ENCODE measurements at regions not wholly inside any gene's neighbourhood (a gene's known extent, or its start where the extent isn't known, plus 50 kb on each side); places are given as distances from the start of the nearest gene placed in this dataset.

DNA sequence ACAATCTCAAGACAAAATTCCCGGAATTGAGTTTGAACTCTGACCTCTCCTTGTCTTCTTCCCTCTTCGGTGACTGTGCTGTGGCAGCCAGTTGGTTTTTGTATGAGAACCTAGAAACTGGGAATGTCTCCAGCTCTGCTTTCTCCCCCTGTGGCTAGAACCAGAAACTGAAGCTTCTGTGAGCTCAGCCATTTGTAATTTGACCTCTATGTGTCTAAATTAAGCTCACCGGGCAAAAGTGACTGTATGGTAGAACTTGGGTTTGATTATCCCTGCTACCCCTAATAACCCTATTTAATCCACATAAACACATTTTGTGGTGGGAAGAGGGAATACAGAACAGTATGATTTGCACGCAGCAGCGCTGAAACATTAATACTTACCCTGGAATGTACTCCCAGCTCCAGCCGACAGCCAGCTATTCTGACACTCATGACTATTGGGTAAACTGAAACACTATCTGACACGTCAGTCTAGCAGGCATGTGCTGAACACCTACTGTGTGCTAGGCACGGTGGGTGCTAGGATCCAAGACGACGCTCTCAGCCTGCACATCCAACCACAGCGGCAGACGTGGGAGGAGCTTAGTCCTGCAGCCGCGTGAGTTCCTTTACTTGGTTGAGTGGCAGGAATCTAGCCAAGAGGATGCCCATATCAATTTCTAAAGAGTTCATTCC lies 324.8 kb downstream of the SFMBT2 start:
- no peaks in the 10 kb centered on the region for H3K36me3 ChIP-seq (ENCODE audit: control insufficient read depth, insufficient read depth, low read length)
- H3K4me1 ChIP-seq (ENCODE audit: control insufficient read depth, insufficient read depth, low read length) = peaks cover 8% of the 10 kb centered on the region
- no peak overlapping the region for H3K27ac ChIP-seq (ENCODE audit: low read depth, low read length)
- no peaks in the 10 kb centered on the region for H3K27me3 ChIP-seq (ENCODE audit: control insufficient read depth, insufficient read depth, low read length)
- no peak overlapping the region for H3K4me3 ChIP-seq (ENCODE audit: low read length)
- no peak overlapping the region for H3K9ac ChIP-seq (ENCODE audit: low read length)

DNA sequence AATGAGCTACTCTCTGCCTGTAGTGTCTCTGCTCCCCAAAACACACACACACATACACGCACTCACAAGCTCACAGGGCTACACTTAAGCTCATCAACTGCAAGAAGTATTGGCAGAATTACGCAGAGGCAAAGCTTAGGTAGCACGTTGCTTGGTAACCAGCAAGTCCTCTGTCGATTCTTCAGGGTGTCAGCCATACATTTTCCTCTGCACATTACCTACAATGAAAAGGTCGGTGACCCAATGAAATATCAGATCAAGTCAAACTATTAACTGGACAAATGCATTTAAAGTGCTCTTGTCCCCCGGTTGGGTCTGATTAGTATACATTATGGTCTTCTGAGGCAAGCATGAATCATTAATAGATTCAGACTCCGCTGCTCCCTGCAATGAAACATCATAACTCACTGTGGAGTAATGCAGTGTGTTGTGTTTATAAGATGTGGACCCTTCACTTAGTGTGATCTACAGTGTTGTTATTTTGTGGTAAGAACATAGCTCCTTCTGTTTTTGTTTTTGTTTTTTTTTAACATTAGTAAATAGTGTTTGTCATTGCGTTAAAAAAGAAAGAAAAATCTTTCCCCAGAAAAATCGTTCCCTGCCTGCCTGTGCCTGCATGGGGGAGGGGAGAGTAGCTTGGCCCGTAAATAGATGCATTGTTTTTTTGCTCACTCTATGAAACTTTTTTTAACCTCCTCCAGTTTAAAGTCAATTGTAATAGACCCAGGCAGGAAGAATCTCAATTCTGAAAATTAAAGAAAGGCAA lies 325.5 kb downstream of the SFMBT2 start:
- no peak overlapping the region for H3K27ac ChIP-seq (ENCODE audit: low read depth, low read length)
- H3K4me1 ChIP-seq (ENCODE audit: control insufficient read depth, insufficient read depth, low read length) = peaks cover 5% of the 10 kb centered on the region
- no peaks in the 10 kb centered on the region for H3K36me3 ChIP-seq (ENCODE audit: control insufficient read depth, insufficient read depth, low read length)
- H3K4me3 ChIP-seq (ENCODE audit: low read length) = no peak overlapping the region
- H3K27me3 ChIP-seq (ENCODE audit: control insufficient read depth, insufficient read depth, low read length) = no peaks in the 10 kb centered on the region
- no peak overlapping the region for H3K9ac ChIP-seq (ENCODE audit: low read length)

DNA sequence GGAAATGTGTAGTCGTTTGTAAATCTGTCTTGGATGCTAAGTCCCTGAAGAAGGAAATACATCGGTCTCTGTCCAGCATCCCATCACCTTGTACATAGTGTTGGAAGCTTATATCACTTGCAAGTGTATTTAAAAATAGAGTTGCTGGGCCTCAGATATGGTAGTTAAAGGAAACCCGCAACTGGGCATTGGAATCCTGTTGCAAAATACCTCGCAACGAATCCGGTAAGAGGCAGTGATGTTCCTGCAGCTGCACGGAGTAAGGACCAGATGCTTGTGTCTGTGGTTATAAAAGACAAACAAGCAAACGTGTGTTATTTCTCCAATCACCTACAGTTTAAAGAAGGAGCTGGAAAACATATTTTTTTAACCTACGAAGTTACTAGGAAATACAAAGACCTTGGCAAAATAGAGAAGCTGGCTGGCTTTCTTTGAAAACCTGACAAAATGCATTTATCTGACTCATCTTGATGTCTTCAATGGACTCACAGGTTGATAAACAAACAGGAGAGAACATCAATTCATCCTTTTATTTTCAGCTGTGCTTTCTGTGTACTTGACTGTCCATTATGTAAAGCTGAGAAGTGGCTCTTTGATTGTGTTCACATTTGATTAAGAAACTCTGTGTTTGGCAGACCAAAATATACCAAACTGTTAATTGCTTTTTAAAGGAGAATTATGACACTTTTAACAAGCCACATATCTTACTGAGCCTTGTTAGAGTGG lies 326.4 kb downstream of the SFMBT2 start:
- no peaks in the 10 kb centered on the region for H3K27me3 ChIP-seq (ENCODE audit: control insufficient read depth, insufficient read depth, low read length)
- no peak overlapping the region for H3K9ac ChIP-seq (ENCODE audit: low read length)
- no peaks in the 10 kb centered on the region for H3K4me1 ChIP-seq (ENCODE audit: control insufficient read depth, insufficient read depth, low read length)
- no peak overlapping the region for H3K4me3 ChIP-seq (ENCODE audit: low read length)
- no peaks in the 10 kb centered on the region for H3K36me3 ChIP-seq (ENCODE audit: control insufficient read depth, insufficient read depth, low read length)
- no peak overlapping the region for H3K27ac ChIP-seq (ENCODE audit: low read depth, low read length)

DNA sequence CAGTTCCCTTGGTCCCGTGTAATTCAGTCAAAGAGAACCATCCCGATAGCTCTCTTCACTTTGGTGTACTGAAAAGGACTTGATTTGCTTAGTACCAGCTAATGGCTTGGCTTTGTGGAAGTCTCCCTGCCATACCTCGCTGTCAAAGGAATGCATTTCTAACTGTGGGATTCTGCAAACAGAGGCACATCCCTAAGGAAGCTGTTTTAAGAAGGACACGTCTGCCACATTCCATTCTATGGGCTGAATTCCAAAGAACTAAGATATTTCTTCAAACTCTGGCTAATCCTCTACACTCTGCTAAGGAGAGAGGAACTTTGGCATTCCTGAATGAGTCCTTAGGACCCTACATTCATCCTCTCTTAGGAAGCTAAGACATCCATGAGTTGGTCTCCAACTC lies 327.9 kb downstream of the SFMBT2 start:
- H3K4me1 ChIP-seq (ENCODE audit: control insufficient read depth, insufficient read depth, low read length) = no peaks in the 10 kb centered on the region
- H3K27me3 ChIP-seq (ENCODE audit: control insufficient read depth, insufficient read depth, low read length) = no peaks in the 10 kb centered on the region
- no peak overlapping the region for H3K9ac ChIP-seq (ENCODE audit: low read length)
- no peak overlapping the region for H3K4me3 ChIP-seq (ENCODE audit: low read length)
- no peak overlapping the region for H3K27ac ChIP-seq (ENCODE audit: low read depth, low read length)
- no peaks in the 10 kb centered on the region for H3K36me3 ChIP-seq (ENCODE audit: control insufficient read depth, insufficient read depth, low read length)

DNA sequence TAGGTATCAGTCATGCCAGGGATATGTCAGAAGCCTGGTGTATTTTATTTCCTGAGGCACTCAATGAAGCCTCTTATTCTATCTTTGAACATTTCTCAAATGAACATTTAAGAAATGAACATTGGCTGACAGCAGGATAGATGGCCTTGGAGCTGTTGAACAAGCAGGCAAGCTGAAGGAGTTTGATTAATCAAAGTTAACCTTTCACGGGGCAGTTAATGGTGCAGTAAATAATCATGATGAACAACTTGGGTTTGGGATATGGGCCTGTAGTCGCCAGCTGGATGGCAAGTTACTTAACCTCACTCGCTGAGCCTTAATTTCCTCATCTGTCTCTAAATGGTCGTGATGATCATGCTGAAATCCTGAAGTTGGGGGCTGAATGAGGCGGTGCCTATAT lies 333.0 kb downstream of the SFMBT2 start:
- Histone ChIP-seq H3K4me3 (ENCODE audit: low read length) (no peak overlapping the region), H3K27me3 (ENCODE audit: control insufficient read depth, insufficient read depth, low read length) (no peaks in the 10 kb centered on the region), H3K36me3 (ENCODE audit: control insufficient read depth, insufficient read depth, low read length) (no peaks in the 10 kb centered on the region), H3K4me1 (ENCODE audit: control insufficient read depth, insufficient read depth, low read length) (no peaks in the 10 kb centered on the region), H3K27ac (ENCODE audit: low read depth, low read length) (no peak overlapping the region), H3K9ac (ENCODE audit: low read length) (no peak overlapping the region)

DNA sequence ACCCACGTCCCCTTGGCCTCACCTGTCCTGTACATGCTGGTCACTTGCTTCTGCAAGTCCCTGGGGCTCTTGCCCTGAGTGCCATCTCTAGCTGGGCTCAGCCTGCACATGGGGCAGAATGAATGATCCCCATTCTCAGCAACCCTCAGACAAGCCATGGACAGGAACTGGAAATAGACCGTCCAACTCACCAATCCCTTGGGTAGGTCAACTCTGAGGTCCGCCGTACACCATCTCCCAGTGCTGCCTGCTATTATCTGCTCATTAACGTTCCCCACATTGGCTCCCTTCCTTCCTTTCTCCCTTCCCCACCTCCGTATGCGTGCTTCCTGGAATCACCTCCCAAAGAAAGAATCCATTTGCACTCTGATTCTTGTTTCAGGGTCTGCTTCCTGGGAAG lies 335.0 kb downstream of the SFMBT2 start:
- no peak overlapping the region for H3K9ac ChIP-seq (ENCODE audit: low read length)
- H3K27ac ChIP-seq (ENCODE audit: low read depth, low read length) = peak overlapping the region; percentile 19
- no peaks in the 10 kb centered on the region for H3K36me3 ChIP-seq (ENCODE audit: control insufficient read depth, insufficient read depth, low read length)
- no peaks in the 10 kb centered on the region for H3K4me1 ChIP-seq (ENCODE audit: control insufficient read depth, insufficient read depth, low read length)
- no peak overlapping the region for H3K4me3 ChIP-seq (ENCODE audit: low read length)
- no peaks in the 10 kb centered on the region for H3K27me3 ChIP-seq (ENCODE audit: control insufficient read depth, insufficient read depth, low read length)

DNA sequence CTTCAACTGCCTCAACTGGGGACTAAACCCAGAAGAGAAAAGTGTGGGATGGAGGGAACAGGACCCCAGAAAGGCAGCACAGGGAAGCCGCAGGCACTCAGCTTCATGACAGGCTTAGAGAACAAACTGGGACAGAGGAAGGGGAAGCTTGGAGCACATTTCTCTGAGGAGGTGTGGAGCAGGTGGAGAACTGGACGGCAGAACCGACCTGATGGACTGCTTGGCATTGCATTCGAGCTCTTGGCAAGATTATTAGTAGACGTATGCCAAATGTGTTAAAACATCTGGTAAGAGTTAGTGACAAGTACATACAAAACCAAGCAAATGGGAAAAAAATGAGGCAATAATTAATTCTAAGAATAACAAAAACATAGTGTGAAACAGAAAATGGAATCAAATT lies 335.7 kb downstream of the SFMBT2 start:
- Histone ChIP-seq H3K27me3 (ENCODE audit: control insufficient read depth, insufficient read depth, low read length) (no peaks in the 10 kb centered on the region), H3K9ac (ENCODE audit: low read length) (no peak overlapping the region), H3K36me3 (ENCODE audit: control insufficient read depth, insufficient read depth, low read length) (no peaks in the 10 kb centered on the region), H3K4me3 (ENCODE audit: low read length) (no peak overlapping the region), H3K4me1 (ENCODE audit: control insufficient read depth, insufficient read depth, low read length) (no peaks in the 10 kb centered on the region), H3K27ac (ENCODE audit: low read depth, low read length) (no peak overlapping the region)

DNA sequence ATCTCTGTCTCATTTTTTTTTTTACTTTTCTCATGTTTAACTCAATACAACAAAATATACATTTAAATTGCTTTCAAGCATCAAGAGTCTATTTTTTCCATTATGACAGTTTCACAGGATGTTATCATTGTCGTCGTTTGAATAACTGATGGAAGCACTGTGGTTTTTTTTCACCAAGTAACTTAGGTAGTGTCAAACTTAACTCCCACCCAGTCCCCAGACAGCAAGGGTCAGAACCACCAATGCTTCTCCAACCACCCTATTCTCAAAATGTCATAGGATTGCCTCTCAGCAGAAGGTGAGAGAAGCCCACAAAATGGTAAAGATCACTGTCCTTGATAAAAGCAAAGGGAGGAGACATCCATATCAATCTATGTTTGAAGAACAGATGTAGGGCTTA lies 339.4 kb downstream of the SFMBT2 start:
- no peaks in the 10 kb centered on the region for H3K4me1 ChIP-seq (ENCODE audit: control insufficient read depth, insufficient read depth, low read length)
- H3K4me3 ChIP-seq (ENCODE audit: low read length) = no peak overlapping the region
- no peak overlapping the region for H3K9ac ChIP-seq (ENCODE audit: low read length)
- H3K36me3 ChIP-seq (ENCODE audit: control insufficient read depth, insufficient read depth, low read length) = no peaks in the 10 kb centered on the region
- H3K27me3 ChIP-seq (ENCODE audit: control insufficient read depth, insufficient read depth, low read length) = no peaks in the 10 kb centered on the region
- H3K27ac ChIP-seq (ENCODE audit: low read depth, low read length) = no peak overlapping the region

DNA sequence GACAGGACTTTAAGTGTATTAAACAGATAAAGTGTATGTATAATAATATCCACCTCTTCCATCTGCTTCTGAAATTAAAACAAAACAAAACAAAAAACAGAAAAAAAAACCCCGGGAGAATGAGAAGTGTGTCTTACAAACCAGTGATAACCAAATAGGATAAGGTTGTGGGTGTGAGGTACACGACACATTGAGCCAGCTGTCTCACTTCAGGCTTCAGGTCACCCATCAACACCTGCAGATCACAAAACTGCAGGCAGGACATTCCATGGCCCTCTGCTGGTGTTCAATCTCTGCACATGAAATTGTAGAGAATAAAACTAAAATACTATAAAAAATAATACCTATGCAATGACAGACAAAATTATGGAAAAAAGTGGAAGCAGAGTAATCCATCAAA lies 339.9 kb downstream of the SFMBT2 start:
- Histone ChIP-seq H3K4me3 (ENCODE audit: low read length) (no peak overlapping the region), H3K27ac (ENCODE audit: low read depth, low read length) (no peak overlapping the region), H3K36me3 (ENCODE audit: control insufficient read depth, insufficient read depth, low read length) (no peaks in the 10 kb centered on the region), H3K27me3 (ENCODE audit: control insufficient read depth, insufficient read depth, low read length) (no peaks in the 10 kb centered on the region), H3K4me1 (ENCODE audit: control insufficient read depth, insufficient read depth, low read length) (no peaks in the 10 kb centered on the region), H3K9ac (ENCODE audit: low read length) (no peak overlapping the region)

DNA sequence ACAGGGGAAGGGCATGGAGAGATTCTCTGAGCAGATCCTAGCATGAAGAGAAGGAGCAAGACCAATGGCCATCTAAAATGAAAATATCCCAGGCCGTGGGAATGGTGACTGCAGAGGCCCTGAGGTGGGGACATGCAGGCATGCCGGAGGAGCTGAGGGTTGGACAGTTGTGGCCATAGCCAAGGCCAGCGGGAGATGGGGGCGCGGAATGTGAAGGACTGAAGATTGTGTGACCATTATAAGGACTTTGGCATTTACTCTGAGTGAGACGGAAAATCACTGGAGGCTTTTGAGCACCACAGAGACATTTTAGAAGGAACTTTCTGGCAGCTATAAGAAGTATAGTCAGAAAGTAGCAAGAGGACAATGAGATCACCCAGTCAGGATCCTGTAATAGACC lies 341.1 kb downstream of the SFMBT2 start:
- no peak overlapping the region for H3K27ac ChIP-seq (ENCODE audit: low read depth, low read length)
- no peaks in the 10 kb centered on the region for H3K4me1 ChIP-seq (ENCODE audit: control insufficient read depth, insufficient read depth, low read length)
- no peak overlapping the region for H3K4me3 ChIP-seq (ENCODE audit: low read length)
- no peaks in the 10 kb centered on the region for H3K36me3 ChIP-seq (ENCODE audit: control insufficient read depth, insufficient read depth, low read length)
- H3K27me3 ChIP-seq (ENCODE audit: control insufficient read depth, insufficient read depth, low read length) = no peaks in the 10 kb centered on the region
- no peak overlapping the region for H3K9ac ChIP-seq (ENCODE audit: low read length)

DNA sequence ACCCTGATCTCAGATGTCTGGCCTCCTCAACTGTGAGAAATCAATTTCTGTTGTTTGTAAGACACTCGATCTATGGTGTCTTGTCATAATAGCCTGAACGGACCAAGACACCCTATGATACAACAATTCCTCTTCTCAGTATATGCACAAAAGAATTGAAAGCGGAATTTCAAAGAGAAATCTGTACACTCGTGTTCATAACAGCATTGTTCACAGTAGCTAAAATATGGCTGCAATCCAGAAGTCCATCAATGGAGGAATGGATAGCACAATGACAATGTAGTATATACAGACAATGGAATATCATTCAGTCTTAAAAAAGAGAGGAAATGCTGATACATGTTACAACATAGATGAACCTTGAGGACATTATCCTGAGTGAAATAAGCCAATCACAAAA lies 354.6 kb downstream of the SFMBT2 start:
- H3K27ac ChIP-seq (ENCODE audit: low read depth, low read length) = no peak overlapping the region
- no peaks in the 10 kb centered on the region for H3K36me3 ChIP-seq (ENCODE audit: control insufficient read depth, insufficient read depth, low read length)
- no peak overlapping the region for H3K9ac ChIP-seq (ENCODE audit: low read length)
- H3K4me3 ChIP-seq (ENCODE audit: low read length) = no peak overlapping the region
- no peaks in the 10 kb centered on the region for H3K4me1 ChIP-seq (ENCODE audit: control insufficient read depth, insufficient read depth, low read length)
- H3K27me3 ChIP-seq (ENCODE audit: control insufficient read depth, insufficient read depth, low read length) = no peaks in the 10 kb centered on the region

DNA sequence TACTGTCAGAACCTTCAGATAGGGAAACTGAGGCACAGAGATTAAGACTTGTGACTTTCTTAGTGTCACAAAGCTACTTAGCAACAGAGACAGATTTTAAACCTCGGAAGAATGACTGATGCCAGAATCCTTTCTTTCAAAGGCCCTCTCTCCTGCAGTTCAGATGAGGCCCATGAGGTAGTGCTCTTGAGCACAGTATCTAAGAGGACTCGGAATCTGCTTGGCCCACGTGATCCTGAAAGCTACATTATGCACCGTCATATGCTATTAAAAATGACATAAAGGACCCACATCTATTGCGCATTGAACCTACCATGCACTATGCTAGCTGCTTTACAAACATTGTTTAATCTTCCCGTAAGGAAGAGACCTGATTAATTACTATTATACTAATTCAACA lies 355.9 kb downstream of the SFMBT2 start:
- Histone ChIP-seq H3K27ac (ENCODE audit: low read depth, low read length) (no peak overlapping the region), H3K4me1 (ENCODE audit: control insufficient read depth, insufficient read depth, low read length) (no peaks in the 10 kb centered on the region), H3K27me3 (ENCODE audit: control insufficient read depth, insufficient read depth, low read length) (no peaks in the 10 kb centered on the region), H3K36me3 (ENCODE audit: control insufficient read depth, insufficient read depth, low read length) (no peaks in the 10 kb centered on the region), H3K9ac (ENCODE audit: low read length) (no peak overlapping the region), H3K4me3 (ENCODE audit: low read length) (no peak overlapping the region)

Data from rectal smooth muscle tissue (tissue), 1 donor.